ENCODE measurements at regions not wholly inside any gene's neighbourhood (a gene's known extent, or its start where the extent isn't known, plus 50 kb on each side); places are given as distances from the start of the nearest gene placed in this dataset.

DNA sequence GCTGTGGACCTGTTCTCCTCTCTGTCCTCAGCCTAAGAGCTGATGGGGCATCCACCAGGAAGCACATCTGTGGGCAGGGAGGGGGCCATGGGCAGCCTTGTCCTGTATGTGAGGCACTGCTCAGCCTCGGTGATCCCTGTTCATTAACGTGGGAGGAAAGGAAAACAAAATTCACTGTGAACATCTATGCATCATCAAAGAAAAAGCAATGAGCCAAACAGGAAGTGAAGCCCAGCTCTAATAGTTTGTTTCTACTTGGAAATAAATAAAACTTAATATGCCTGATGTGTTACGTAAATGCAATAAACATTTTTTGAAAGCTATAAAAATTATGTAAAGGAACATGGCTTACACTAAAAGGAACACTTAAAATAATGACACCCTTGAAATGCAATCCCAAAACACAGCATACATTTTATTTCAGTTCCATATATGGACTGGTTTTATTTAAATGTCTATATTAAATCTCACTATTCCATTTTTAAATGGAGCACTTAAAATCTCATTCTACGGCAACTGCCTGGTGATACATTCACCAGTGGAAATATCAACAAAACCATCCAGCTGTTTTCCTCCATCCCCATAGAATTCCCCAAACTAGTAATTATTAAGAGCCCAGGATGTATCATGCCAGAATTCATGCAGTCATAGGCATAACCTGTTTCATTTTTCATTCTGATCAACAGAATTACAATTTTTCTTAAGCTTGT is 78.3 kb downstream of the ZNF280B start:
- DNase-seq = no peak
- H3K79me1 ChIP-seq (ENCODE audit: insufficient read depth, low read depth, low read length, poor library complexity, severe bottlenecking) = no peaks in the 10 kb centered on the region
- no peak overlapping the region for H3K9ac ChIP-seq (ENCODE audit: extremely low read depth, insufficient read length, low read length)
- H3K4ac ChIP-seq (ENCODE audit: low read depth, low read length) = no peak overlapping the region
- no peaks in the 10 kb centered on the region for H3K79me2 ChIP-seq (ENCODE audit: insufficient read depth, low read length)
- no peak overlapping the region for H3K18ac ChIP-seq (ENCODE audit: insufficient read length, low read depth, low read length)
- H2BK5ac ChIP-seq (ENCODE audit: insufficient read length, low read length) = no peak overlapping the region
- no peaks in the 10 kb centered on the region for H3K23me2 ChIP-seq (ENCODE audit: insufficient read length, low read depth, low read length, poor library complexity, severe bottlenecking)
- H3K36me3 Mint-ChIP-seq (ENCODE audit: insufficient read depth in 1 of 3, low read depth in 3 of 3) = no peaks in the 10 kb centered on the region
- no peak overlapping the region for H4K8ac ChIP-seq (replicated peaks; ENCODE audit: insufficient read length, low read depth, low read length)
- peaks cover 68% of the 10 kb centered on the region for H3K27me3 ChIP-seq (ENCODE audit: insufficient read depth, low read length)
- H2BK120ac ChIP-seq (ENCODE audit: low read depth, low read length, poor library complexity, severe bottlenecking) = no peak overlapping the region
- H3K56ac ChIP-seq (ENCODE audit: insufficient read length, low read depth, low read length) = no peak overlapping the region
- peaks cover 2% of the 10 kb centered on the region in 2 experiments for H3K4me1 Mint-ChIP-seq
- no CpG with 5 or more reads among the region's 4 CpGs for WGBS (ENCODE audit: extremely low coverage, insufficient read length, low lambda C conversion rate)
- H2BK20ac ChIP-seq (ENCODE audit: low read depth, low read length, poor library complexity, severe bottlenecking) = no peak overlapping the region
- no peak overlapping the region for H3K23ac ChIP-seq (ENCODE audit: insufficient read length, low read depth, low read length)
- no peak overlapping the region for H3K27ac Mint-ChIP-seq
- H2BK15ac ChIP-seq (ENCODE audit: low read depth, low read length) = no peak overlapping the region
- peaks cover 8 to 9% of the 10 kb centered on the region in 2 experiments; a peak in 4 of 5 replicates for H3K9me3 Mint-ChIP-seq
- no peak overlapping the region for H3T11ph ChIP-seq (ENCODE audit: low read length)
- H4K91ac ChIP-seq (ENCODE audit: insufficient read length, low read depth, low read length) = no peak overlapping the region
- no peak overlapping the region for H3K14ac ChIP-seq (ENCODE audit: insufficient read depth, low read length)
- H3K4me2 ChIP-seq (ENCODE audit: insufficient read depth, insufficient read length, low read length) = no peak overlapping the region
- no peaks in the 10 kb centered on the region for H3K9me3 ChIP-seq (ENCODE audit: control insufficient read depth, low read depth, low read length)
- H2AK5ac ChIP-seq (ENCODE audit: insufficient read length, low read length) = no peak overlapping the region
- H2AFZ ChIP-seq (ENCODE audit: low read length) = no peak overlapping the region
- no peak overlapping the region for H3K27ac ChIP-seq (ENCODE audit: insufficient read length, low read depth, low read length)
- TF ChIP-seq, protein P1, sequence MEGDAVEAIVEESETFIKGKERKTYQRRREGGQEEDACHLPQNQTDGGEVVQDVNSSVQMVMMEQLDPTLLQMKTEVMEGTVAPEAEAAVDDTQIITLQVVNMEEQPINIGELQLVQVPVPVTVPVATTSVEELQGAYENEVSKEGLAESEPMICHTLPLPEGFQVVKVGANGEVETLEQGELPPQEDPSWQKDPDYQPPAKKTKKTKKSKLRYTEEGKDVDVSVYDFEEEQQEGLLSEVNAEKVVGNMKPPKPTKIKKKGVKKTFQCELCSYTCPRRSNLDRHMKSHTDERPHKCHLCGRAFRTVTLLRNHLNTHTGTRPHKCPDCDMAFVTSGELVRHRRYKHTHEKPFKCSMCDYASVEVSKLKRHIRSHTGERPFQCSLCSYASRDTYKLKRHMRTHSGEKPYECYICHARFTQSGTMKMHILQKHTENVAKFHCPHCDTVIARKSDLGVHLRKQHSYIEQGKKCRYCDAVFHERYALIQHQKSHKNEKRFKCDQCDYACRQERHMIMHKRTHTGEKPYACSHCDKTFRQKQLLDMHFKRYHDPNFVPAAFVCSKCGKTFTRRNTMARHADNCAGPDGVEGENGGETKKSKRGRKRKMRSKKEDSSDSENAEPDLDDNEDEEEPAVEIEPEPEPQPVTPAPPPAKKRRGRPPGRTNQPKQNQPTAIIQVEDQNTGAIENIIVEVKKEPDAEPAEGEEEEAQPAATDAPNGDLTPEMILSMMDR (conservative IDR thresholded peaks at IDR 0.05) = no peak
- no peaks in the 10 kb centered on the region for H4K20me1 ChIP-seq (ENCODE audit: control insufficient read depth, insufficient read depth, insufficient read length)
- H3K4me3 Mint-ChIP-seq = no peak overlapping the region
- no peaks in the 10 kb centered on the region for H3K4me1 ChIP-seq (ENCODE audit: insufficient read depth, low read length)
- H2BK12ac ChIP-seq (ENCODE audit: insufficient read length, low read depth, low read length) = no peak overlapping the region
- no peak overlapping the region for H4K5ac ChIP-seq (ENCODE audit: insufficient read length, low read depth, low read length)
- peaks cover 99% of the 10 kb centered on the region for H3K27me3 Mint-ChIP-seq (ENCODE audit: low read depth)
